ENCODE measurements at regions not wholly inside any gene's neighbourhood (a gene's known extent, or its start where the extent isn't known, plus 50 kb on each side); places are given as distances from the start of the nearest gene placed in this dataset.
"Not testable (repeated sequence)": the region's sequence is repeated elsewhere in the genome, so short reads cannot be mapped to it uniquely, and the experiment has no call there.

DNA sequence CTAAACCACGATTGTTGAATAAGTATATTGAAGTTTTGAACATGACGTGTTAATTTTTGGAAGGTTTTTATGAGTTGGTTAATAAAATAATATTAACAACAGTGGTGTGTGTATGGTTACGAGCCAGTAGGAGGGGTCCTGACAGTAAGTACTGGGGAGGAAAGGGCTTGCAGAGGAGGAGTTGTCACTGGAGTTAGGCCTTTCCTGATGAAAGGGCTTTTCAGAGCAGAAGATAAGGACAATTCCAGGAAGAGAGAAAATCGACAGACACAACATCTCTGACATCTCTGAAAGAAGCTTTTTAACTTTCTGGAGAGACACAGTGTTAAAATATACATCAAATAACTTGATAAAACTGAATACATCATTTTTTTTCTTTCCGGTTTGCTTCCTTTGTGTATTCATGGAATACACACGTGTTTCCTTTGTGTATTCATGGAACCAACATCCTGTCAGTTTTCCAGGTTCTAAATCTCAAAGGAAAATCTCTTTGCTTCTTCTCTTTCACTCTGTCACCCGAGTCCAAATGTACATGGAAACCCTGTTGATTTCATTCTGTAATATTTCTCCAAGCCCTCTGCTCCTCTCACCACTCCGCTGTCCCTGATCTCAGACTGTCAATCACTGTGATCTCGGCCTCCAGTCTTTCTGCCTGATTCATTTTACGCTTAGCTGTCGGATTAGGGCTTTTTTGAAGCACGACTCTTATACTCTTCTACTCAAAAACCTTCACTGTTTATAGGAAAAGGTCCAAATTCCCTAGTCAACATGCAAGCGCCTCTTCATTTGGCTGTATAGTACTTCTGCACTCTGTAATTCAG, 374.4 kb downstream of the DLEU7 start:
- no peak for DNase-seq (ENCODE audit: low spot score)

DNA sequence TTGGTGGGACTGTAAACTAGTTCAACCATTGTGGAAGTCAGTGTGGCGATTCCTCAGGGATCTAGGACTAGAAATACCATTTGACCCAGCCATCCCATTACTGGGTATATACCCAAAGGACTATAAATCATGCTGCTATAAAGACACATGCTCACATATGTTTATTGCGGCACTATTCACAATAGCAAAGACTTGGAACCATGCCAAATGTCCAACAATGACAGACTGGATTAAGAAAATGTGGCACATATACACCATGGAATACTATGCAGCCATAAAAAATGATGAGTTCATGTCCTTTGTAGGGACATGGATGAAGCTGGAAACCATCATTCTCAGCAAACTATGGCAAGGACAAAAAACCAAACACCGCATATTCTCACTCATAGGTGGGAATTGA, 370.4 kb downstream of the DLEU7 start:
- DNase-seq (ENCODE audit: low spot score): not testable (repeated sequence)

DNA sequence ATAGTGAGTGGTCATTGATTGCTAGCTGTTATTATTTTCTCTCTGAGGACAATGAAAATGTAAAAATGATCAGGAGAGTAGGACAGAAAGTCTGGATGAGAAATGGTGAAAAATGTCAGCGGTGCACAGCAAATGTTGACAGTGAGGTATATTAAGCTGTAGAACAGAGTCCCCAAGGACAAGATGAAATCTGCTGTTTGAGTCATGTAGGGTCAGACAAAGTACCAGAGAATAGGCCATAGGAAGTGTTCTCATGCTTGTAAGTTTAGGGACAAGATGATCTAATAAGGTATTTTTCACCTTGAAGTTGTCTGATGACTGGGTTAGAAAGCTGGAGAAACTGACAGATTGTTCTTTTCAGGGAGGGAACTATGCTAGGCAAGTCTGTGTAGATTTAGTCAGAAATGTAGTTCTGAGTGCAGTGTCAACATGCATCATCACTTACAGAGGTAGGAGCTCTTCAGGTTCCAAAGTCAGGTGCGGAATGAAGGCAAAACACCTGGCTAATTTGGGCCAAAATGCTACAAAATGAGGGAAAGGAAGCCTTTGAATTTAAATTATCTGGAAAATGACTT, 369.3 kb downstream of the DLEU7 start:
- DNase-seq (ENCODE audit: low spot score): no peak

DNA sequence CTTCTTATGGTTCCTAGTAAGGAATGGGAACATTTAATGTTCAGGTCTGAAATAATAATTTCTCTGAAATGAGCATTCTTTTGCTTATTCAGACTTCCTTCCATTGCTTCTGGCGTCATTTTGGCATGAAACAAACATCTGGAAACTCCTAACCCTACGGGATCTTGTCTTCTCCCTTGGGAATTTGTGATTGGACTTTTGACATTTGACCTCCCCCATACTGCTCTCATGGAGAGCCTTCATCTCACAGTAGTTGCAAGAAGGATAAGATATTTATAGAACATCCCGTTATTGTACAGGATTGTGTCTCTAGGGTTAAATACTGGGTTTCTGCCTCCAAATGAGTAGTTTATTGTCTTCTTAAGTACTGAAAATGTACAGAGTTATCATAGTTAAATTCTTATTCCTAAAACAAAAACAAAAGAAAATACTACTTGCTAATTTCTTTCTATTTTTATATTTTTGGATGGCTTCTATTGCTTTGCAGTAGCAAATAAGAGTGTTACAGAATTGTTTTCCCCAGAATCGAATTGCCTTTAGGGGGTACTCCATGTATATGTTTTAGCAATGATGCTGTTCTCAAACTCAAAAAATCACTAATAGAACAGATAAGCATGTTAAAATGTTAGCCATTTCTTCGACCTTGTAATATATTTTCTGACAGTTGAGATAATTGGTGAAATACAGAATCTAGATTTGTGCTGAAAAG, 366.8 kb downstream of the DLEU7 start:
- DNase-seq (ENCODE audit: low spot score): no peak

DNA sequence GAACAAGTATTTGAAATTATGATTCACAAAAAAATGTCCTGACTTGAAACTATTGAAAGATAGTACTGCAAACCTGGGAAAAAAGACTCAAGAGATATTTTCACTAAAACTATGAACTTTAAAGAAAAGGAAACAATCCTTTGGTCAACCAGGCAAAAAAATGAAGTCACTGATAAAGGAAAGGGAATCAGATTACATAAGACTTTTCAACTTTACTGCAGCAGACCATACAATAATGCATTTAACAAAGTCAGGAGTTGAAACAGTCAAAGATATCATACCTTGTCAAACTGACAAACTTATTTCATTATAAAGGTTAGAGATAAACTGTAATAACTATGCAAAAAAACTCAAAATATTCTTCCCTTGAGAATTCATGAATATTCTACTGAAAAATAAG, 361.6 kb downstream of the DLEU7 start:
- DNase-seq (ENCODE audit: low spot score): no peak

DNA sequence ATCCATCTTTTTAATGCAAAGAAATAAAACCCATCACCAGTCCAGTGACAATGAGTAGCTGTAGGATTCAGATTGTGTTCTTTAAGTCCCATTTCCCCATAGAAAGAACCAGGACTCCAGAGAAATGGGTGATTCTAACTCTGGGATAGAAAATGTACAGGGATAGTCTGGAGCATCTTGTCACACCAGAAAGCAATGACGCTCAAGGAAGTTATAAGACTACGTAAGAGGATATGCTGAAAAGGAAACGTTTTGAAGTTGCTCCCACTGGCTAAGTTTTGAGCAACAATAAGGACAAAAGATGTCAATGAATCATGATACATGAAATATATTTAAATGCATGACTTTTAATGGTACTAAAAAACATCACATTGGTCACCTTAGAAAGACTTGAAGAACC, 360.1 kb downstream of the DLEU7 start:
- DNase-seq (ENCODE audit: low spot score): no peak

DNA sequence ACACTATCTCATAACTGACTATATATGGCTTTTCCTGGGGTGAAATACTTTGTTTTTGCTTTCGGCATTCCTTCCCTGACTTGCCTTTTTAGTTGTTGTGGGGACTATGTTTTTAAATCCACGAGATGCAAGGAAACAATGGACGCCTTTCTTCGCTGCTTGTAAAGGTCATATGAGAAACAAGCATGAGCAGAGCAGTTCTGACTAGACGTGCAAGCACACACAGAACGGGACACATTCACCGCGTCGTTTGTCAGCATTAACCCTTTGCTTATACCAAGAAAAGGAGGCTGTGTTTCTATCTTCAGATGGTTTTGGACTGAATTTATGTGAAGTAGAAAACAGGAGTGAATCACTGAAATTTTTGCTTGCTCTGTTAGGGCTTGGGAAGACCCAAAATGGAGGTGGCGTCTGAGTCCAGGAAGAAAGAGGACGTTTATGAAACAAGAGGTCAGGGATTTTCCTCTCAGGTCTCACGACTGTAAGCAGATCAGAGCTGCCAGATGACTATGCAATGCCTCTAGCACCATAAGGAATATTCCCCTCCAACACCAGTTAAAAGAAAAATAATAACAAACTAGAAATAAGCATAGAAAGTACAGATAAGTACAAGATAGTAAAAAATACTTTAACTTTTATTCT, 358.9 kb downstream of the DLEU7 start:
- no peak for DNase-seq (ENCODE audit: low spot score)

DNA sequence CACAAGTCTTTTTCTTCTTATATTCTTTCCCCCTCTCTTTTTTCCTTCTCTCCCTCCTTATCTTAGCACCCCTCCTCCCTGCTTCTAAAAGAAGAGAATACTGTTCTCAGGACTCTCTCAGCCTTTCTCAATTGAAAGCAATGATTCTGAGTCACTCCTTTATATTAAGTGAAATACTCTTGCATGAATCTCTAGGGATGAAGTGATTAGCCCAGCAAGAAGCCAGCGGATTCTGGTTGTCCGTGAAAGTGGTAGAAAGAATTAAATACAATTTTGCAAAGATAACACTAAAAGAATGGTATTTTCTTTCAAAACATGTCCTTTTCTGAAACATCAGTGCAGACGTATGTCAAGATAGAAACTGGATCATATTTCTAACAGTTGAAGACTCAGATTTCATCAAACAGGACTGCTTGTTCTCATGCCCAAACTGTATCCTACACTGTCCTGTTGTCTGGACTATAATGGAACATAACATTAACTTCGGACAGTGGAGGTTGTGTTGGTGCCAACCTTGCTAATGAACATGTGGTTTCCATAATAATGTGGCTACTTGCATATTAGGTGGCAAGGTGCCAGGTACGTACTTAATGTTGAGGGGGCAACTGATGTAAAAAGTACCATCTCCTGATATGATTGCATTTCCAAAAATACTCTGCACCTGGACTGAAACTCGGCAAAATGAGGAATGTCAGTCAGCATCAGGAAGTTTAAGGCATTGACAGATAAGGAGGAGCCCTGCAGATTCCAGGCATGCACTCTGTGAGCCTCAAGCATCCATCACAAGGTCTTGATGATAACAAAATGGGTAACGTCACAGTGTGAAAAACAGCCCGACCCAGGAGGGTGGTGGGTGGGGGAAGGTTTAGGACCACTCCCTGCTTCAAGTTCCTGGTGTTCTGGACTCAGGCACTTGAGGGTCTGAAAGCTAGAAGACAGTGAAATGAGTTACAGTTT, 357.2 kb downstream of the DLEU7 start:
- no peak for DNase-seq (ENCODE audit: low spot score)

DNA sequence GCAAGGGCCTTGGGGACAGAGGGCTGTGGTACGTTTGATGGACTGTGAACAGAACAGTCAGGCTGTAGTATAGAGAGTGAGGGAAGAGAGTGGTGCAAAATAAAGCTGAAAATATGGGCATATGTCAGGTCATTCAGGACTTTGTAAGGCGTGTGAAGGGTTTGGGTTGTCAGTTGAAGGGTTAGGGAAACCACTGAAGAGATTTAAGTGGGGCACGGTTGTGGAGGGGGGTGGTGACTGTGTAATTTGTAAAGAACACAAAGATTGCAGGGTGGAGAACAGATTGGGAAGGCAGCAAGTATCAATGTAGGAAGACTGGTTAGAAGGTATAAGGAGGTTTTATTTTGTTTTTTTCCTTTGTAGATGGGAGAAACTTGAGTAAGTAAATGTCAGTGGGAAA, 349.8 kb downstream of the DLEU7 start:
- no peak for DNase-seq (ENCODE audit: low spot score)

DNA sequence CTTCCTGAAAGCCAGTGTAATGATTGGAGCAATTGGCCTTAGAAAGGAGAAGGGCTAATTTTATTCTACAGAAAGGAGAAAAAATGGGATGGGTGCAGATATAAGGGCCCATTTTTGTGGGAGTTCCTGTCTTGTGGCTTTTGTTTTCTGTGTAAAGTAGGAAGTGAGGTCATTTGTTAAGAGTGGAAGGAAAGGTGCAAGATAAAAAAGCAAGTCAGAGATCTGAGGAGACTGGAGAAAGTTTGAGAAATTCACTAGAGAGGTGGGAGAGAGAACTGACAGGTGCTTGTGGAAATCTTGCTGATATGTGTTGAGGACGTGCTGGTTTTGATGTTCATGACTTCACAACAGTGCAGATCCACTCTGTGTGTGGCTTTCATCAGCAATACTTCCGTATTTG, 349.4 kb downstream of the DLEU7 start:
- no peak for DNase-seq (ENCODE audit: low spot score)

DNA sequence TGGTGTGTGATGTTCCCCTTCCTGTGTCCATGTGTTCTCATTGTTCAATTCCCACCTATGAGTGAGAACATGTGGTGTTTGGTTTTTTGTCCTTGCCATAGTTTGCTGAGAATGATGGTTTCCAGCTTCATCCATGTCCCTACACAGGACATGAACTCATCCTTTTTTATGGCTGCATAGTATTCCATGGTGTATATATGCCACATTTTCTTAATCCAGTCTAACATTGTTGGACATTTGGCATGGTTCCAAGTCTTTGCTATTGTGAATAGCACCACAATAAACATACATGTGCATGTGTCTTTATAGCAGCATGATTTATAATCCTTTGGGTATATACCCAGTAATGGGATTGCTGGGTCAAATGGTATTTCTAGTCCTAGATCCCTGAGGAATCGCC, 340.3 kb downstream of the DLEU7 start:
- DNase-seq (ENCODE audit: low spot score): not testable (repeated sequence)

DNA sequence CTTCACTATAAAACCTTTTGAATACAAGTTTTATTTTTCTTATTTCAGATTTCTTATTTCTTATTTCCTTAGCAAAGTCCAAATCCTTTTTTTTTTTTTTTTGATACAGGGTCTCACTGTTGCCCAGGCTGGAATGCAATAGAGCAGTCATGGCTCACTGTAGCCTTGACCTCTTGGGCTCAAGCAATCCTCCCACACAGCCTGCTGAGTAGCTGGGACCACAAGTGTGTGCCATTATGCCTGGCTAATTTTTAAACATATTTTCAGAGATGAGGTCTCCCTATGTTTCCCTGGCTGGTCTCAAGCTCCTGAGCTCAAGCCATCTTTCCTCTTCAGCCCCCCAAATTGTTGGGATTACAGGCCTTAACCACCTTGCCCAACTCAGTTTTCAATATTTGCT, 334.3 kb downstream of the DLEU7 start:
- no peak for DNase-seq (ENCODE audit: low spot score)

DNA sequence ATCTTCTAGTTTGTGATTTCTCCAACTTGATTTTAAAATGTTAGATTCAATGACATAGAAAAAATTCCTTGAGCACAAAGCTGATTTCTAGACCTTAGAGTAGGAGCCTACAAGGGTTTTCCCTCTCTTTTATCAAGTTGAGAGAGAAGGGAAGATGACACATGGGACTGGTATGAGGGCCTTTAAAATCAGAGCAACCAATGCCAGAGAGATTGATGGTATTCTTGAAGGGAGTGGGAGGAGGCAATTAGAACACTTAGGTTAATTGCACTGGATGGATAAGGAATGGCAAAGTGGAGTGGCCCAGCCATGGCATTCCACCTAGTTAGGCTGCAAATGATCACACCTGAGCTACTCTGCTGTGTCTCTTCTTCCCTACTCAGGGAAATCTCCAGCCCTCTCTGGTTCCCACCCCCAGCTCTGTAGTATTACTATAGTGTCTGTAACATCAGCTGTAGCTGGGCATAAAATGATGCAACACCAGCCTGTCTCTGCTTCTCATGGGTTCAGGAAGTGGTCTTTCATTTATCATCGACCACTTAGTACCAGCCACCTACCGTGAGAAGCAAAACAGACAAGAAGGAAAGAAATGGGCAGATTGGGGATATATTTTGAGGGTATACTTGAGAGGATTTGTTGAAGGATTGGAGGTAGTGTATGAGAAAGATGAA, 333.6 kb downstream of the DLEU7 start:
- no peak for DNase-seq (ENCODE audit: low spot score)

DNA sequence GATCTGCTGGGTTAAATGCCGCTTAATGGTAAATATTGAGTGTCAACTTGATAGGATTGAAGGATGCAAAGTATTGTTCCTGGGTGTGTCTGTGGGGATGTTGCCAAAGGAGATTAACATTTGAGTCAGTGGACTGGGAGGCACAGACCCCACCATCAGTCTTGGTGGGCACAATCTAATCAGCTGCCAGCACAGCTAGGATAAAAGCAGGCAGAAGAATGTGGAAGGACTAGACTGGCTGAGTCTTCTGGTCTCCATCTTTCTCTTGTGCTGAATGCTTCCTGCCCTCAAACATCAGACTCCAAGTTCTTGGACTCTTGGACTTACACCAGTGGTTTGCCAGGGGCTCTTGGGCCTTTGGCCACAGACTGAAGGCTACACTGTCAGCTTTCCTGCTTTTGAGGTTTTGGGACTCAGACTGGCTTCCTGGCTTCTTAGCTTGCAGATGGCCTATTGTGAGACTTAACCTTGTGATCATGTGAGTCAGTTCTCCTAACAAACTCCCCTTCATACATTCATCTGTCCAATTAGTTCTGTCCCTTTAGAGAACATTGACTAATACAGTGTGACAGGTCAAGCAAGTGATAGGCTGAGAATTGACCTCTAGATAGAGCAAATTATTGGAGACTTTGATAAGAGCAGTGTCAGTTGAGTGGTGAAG, 332.5 kb downstream of the DLEU7 start:
- DNase-seq (ENCODE audit: low spot score): not testable (repeated sequence)

DNA sequence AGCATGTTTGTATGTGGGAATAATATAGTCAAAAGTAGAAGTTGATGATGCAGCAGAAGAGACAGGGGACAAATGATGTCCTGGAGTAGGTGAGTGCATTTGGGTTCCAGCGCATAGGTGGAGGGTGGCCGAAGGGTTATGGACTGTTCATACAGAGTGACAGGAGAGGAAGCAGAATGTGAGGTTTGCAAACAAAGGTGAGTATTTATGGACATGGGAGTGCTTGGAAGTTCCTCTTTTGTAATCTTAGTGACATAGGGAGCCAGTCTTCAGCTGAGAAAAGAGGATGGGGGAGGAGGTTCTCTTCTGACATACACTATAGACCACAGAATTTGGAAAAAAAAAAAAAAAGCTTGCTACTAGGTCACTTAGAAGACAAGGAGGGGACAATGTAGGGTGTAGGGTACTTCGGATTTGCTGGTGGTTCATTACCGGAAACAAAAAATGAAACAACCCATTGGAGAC, 331.6 kb downstream of the DLEU7 start:
- DNase-seq (ENCODE audit: low spot score): no peak

DNA sequence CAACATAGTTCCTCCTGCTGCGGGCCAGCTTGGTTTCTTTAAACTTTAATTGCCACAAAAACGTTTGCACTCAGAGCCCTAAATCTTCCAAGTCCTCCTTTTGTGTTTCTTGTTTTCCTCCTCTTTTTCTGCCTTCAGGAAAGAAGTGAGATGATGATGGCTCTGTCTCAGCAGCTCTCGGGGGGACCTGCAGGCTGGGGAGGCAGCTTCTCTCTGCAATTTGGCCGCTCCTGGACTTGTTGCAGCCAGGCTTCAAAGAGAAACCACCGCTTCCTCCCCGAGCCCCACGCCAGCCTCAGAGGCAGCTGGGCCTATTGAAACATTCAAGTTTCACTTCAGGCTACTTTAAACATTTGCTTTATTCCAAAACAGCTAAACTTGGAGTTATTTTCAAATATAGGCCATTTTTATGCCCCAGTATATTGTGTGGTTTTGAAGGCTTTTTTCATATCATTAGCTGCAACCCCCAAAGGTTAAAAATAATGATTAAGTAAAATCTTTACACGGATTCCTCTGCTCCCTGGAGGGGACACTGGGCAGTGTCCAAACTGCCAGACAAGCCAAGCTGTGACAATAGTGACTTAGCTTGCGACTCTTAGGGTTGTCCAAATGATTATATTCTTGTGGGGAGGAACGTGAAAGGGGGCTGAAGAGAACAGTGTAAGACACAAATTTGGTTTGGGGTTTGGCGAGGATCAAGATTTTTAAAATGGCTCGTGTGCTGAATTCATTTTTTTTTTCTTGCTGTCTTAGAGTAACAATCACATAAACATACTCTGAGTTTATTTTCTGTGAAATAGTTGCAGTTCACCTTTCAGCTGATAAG, 330.8 kb downstream of the DLEU7 start:
- no peak for DNase-seq (ENCODE audit: low spot score)

DNA sequence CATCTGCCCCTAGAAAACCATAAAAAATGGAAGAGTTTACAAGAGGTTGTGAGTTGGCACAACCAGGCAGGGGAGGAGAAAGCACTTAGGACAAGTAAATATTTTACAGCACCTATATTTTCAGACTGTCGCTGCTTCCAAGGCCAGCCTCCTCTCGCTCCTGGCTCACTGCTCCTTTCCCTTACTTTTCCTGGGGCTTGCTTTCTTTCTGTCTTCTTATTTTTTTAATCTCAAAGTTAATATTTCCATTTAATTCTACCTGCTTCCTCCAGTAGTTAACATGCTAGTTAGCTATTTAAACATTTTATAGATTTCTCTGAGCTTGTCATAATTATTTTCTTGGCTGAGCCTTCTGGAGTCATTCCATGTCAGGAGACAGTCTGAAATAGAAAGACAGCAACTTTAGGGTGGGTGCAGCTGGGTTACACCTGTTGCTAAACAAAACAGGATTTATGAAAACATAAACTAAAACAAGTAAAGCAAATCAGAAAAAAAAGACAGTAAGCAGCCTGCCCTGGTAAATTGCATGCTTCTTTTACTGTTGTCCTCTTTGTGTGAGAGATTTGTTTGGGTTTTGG, 330.1 kb downstream of the DLEU7 start:
- DNase-seq (ENCODE audit: low spot score): no peak

DNA sequence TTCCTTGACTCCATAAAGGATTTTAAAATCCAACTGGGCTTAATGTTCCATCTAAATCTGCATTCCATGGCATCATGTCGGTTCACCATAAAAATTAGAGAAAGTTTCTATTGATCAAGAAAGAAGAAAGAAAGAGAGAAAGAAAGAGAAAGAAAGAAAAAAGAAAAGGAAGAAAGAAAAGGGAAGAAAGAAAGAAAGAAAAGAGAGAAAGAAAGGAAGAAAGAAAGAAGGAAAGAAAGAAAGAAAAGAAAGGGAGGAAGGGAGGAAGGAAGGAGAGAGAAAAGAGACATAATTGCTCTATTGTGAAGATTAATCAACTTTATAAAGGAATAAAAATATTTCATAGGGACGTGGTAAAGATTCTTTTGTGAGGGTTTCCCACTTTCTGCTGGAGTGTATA, 329.2 kb downstream of the DLEU7 start:
- no peak for DNase-seq (ENCODE audit: low spot score)

Measured in mesenteric fat pad (tissue), 1 donor.